KBM-7 (cell line): ENCODE measurements at regions not wholly inside any gene's neighbourhood (a gene's known extent, or its start where the extent isn't known, plus 50 kb on each side); places are given as distances from the start of the nearest gene placed in this dataset.

ENCODE experiments used
- DNase-seq: peaks from one replicate; pipeline ENCODE4 v3.0.0-alpha.2; 2015
- in situ Hi-C: fragments of 300-500 bp; cut with MboI; formaldehyde crosslinking; loops from 2 replicates; pipeline ENCODE4 v1.14.3; 2020; ENCODE audit warnings: low sequenced_read_pairs, low pct_unique_long_range_greater_than_20kb, mixed read lengths

DNA sequence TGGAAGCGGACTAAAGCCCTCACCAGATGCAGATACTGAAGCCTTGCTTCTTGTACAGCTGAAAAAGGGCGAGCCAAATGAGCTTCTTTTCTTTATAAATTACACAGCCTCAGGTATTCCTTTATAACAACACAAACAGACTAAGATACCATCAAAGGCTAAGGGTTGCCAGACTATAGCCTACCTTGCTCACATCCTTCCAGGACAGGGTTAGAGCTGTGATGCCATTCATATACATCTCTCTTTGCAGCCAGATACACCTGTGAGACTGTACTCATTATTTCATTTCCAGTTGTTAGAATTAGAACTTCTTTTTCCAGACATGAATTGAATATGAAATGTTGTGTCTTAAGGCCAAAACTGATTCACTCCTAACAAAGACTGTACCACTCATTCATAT lies 262.8 kb upstream of the NR2F2 start:
- no peak for DNase-seq
- in situ Hi-C loops = no loop called here

DNA sequence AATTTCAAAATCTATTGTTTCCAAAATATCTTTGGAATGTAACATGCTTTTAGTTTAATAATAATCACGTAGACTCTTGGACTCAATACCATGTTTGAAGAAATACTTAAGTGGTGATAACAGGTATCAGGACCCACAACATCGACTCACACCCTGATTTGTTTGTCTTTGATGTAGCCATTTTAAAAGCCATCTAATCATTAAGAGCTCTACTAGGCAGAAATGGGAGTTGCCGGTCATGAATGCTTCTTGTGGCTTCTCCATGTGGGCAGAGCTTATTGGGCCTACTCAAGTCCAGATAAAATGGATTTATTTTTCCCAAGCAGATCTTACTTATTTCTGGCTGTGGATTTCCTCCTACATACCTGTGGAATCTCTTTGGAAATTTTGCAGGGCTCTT lies 261.6 kb upstream of the NR2F2 start:
- DNase-seq = no peak
- in situ Hi-C loops = no loop called here

DNA sequence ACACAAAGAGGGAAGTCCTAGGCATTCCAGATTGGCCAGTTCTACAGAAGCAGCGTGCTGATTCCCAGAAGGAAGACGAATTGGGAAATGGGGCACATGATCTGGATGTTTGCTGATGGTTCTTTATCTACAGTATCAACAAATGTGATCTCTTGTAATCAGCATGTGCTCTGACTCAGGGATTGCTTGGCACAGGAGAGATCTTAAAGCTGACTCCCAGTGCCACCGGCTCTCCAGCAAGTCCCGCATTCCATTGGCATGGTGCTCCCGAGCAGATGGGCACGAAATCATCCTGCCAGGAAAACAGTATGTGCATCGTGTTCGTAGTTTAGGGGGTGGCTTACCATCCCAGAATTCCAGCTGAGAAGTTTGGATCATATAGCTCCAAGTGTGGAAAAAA lies 259.9 kb upstream of the NR2F2 start:
- no peak for DNase-seq
- in situ Hi-C loops = no loop called here

DNA sequence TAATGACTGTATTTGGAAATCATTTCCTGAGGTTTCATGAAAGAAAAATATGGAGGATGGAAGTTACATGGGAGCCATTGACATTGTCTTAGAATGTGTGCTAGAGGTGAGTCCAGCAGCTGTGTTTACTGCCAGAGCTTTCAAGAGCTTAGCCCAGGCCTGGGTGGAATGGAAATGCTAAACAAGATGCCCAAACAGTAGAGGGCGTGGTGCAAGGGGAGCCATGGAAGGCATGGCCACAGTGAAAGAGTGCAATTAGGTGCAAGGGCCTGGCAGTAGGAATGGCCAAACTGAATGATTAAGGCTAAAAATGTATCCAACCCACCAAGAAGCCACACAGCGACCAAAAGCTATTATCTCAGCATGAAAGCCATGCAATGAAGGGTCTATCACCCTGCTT lies 257.7 kb upstream of the NR2F2 start:
- no peak for DNase-seq
- in situ Hi-C loops = no loop called here

DNA sequence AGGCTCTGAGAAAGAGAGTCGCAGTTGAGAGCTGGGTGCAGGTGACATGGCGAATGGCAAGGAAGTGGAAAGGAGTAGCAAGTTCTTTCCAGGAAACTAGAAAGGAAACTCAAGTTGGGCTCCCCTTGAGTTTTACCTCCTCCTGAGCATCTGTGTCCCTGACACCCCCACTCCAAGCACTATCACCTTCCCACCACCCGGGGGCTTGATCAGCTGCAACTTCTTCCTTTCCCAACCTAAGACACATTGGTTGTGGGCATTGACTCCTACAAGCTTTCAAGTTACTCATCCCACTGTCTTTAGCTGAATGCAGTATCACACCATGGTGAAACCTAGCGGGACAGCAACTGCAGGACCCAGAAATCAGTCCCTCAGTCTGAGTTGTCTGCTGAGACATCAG lies 256.6 kb upstream of the NR2F2 start:
- in situ Hi-C loops = no loop called here
- DNase-seq = no peak

DNA sequence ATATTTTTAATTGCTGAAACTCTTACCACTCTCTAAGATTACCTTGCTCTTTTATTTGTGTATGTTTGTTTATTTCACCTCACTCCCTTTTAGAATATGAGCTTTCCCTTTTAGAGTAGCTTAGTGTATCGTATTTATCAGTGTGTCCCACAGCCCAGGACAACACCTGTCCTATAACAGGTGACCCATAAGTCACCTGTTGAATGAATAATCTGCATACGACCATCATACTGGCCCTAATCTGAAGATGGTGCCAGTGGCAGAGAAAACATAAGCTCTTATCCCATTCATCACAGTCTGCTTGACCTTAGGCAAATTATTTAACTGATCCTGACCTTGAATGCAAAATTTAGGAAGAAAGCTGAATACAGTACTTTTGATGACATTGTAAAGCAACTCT lies 254.6 kb upstream of the NR2F2 start:
- in situ Hi-C loops = no loop called here

DNA sequence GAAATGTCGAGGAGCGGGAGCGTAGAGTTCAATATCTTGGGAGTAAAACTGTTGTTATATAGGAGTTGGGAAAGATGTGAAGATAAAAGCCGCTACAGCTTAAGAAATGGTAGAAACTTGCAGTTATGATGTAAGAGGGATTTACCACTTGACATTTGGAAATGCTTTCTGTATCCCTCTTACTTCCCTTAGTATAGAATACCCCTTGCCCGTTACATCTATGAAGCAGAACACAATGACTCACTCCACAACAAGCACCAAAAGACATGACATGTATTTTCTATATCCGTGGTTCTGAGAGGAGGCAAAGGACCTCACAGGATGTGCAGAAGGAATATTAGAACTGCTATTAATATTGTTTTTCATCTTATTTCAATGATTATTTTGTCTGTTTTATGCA lies 254.2 kb upstream of the NR2F2 start:
- DNase-seq = no peak
- in situ Hi-C loops = no loop called here

More for the DNA sequence above, 254.6 kb upstream of the NR2F2 start:
- DNase-seq = no peak

DNA sequence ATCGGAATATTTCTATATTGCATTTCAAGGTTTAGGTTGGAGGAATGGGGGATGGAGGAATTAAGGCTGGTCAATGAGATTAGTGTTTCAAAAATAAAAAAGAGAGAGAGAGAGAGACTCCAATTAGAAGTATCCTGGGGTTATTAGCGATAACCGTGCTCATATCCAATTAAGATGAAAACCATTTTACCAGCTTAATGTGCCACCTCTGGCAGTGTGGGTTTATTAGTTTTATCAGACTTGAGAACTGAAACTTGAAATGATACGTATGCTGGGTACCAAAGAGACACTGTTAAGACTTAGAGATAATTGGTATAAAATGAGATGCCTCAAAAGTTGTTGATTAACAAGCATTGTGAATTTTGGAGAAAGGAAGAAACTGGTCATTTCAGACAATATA lies 251.5 kb upstream of the NR2F2 start:
- in situ Hi-C loops = no loop called here
- no peak for DNase-seq

DNA sequence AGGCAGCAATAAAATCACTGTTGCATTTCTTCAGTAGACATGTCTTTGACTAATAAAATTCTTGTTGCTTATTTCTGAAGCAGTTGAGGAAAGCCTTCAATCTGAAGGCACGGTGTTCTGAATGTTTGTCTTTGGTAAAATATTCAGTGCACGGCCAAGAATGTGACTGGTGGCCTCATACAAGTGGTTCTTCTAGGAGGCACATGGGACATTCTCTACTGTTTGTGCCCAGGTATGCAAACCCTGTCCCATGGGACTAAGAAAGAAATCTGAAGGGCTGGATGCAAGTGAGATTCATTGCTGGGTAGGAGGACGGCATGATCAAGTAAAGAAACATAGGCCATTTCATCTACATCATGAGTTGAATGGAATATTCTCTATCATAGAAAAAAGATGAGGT lies 250.6 kb upstream of the NR2F2 start:
- no peak for DNase-seq
- in situ Hi-C loops = no loop called here

DNA sequence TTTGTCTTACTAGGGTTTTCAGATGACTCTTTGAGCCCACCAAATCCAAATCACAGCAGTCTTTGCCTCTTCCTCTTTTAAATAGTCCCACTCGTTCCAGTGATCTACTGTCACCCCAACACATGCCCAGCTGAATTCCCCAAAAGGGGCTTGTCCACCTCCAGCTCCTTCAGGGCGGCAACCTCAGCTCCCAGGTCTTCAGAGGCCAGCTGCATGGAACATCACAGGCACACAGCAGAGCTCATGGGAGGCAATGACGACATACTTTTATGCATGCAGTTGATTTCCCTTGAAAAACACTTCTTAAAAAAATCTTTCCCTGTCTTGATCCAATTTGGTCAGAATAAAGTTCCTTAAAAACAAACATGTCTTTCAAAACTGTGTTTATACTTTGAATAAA lies 244.3 kb upstream of the NR2F2 start:
- no peak for DNase-seq
- in situ Hi-C loops = no loop called here

DNA sequence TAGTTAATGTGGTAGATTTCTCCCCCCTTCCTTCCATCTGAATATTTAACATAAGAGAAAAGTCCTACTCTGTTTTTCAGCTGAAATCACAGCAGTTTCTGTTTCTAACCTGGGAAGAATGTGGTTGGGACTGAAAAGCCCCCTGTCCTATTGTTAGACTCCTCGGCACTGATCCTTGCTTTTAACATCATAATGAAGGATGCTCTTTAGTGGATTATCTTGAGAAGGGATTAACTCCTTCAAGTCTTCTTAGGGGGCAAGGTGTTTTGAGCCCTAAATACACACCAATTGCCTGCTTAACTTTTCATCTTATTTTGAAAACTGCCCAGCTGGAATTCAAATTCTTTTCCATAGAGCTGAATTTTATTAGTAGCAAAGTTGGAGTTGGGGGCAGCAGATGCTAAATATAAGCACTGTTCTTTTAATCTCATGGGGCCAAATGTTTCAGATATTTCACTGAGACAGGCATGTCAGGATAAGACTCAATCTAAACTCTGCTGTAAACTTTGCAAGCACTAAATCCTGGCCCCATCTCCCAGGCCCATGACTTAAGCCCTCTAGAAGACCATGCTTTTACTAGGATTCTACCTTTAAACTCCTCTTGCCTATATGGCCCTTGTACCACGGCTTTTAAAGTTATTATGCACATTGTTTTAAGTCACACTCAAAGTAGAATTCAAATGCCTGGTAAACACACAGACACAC lies 243.2 kb upstream of the NR2F2 start:
- DNase-seq = no peak
- in situ Hi-C loops = no loop called here

DNA sequence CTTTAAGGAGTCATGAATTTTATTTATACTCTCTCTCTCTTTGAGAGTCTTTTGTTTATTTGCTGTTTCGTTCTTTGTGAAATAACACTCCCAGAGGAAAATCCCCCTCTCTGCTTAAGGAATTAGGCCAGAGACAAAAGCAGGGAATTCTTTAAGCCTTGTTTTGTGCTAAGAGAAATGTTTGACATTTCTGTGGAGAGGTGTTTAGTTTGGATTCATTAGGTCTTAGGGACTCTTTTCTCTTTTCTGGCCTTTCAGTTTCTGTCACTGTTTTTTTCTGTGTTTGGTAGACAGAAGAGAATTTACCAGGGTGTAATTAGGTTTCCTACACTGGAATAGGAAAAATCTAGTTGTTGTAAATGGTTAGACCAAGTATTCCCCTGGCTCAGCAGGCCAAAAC lies 241.8 kb upstream of the NR2F2 start:
- in situ Hi-C loops = no loop called here
- no peak for DNase-seq

DNA sequence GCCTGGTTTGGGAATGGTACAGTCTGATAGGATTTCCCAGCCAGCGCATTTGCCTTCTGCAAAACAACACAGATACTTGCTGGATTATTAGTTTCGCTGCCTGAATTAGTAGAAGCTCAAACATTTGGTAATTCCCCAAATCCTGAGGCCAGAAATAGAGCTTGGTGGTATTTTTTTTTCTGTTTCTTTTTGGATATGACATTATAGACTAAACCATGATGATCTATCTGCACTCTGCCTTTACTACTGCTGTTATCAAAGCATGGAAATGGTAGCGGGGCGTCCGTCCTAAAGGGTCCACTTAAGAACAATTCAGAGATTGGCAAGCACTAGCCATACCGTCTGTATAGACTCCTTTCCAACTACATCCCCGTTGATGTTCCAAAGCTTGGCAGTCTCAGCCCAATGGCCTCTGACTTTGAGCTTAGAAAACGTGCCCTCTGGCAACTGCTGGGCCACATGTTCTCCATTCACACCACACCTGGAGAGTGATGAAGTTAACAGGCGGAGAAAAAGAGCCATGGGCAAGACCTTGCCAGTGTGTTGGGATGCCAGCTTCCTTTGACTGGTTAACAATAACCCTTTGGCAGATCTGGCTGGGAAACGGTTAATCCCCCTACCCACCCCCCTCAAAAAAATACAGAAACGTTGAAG lies 241.0 kb upstream of the NR2F2 start:
- in situ Hi-C loops = no loop called here

DNA sequence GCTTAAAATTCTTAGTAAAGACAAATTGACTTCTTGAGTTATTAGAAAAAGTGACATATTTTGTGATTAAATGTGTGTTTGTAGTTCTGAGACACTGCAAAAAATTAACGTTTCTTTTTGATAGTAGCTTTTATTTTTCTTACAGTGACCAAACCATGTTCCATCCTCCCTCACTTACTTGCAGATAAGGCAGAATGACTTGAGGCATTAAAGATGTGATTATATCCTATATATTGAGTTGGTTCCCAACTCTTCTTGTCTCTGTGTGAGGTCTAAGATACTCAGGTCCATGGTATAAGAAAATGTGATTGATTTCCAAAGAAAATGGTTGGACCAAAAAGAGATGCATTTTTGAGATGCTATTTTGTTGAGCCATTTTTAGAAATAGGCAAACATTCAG lies 238.3 kb upstream of the NR2F2 start:
- DNase-seq = no peak
- in situ Hi-C loops = no loop called here

More for the DNA sequence above, 241.0 kb upstream of the NR2F2 start:
- DNase-seq = no peak

DNA sequence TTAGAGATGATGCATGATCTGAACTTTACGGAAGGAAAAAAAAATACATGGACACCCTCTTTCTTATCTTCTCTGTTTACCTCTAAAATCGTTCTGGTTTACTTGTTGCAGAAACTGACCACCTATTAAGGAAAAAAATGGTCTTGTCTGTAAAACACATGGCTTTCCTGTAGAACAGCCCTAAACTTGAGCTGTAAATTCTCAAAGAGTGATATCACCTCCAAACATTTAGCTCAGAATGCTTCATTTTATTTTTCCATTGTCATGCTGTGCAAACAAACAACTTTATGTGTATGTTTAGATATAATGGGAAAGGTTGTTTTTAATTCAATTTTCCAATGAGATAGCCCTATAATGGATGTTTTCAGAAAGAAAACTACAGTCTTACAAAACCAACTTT lies 237.4 kb upstream of the NR2F2 start:
- DNase-seq = no peak

DNA sequence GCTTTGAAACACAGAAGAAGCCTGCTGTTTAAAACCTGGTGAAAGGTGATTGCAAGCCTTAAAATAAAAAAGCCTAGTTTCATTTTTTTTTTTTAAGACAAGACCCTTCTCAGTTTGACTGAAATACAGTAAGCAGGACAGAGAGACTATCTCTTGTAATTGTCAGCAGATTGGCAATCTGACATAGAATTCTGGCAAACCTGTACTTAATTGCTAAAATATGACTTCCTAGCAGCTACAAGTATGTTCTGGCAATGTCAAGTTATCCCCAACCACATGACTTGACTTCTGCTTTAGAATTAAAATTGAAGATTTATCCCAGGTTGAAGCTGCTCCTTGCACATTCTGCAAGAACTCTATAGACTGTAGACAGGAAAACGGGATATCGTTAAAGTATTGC lies 232.8 kb upstream of the NR2F2 start:
- in situ Hi-C loops = no loop called here
- no peak for DNase-seq

More for the DNA sequence above, 237.4 kb upstream of the NR2F2 start:
- in situ Hi-C loops = no loop called here

DNA sequence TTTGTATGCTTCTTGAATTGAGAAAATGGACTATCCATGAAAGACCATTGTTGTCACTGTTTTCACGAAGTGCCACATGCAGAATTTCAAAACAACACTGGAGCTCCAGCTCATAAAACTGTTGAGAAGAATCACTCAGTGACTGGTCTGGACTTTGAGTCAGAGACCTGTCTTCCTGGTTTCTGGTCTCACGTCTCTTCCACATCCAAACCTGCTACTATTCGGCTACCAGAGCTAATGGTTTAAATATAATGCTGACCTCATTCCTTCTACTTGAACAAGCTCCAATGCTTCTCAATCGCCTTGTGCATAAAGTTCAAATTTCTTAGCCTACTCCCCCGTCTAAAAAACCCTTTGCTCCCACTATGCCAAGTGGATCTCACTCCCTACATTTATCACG lies 227.9 kb upstream of the NR2F2 start:
- DNase-seq = no peak
- in situ Hi-C loops = no loop called here

DNA sequence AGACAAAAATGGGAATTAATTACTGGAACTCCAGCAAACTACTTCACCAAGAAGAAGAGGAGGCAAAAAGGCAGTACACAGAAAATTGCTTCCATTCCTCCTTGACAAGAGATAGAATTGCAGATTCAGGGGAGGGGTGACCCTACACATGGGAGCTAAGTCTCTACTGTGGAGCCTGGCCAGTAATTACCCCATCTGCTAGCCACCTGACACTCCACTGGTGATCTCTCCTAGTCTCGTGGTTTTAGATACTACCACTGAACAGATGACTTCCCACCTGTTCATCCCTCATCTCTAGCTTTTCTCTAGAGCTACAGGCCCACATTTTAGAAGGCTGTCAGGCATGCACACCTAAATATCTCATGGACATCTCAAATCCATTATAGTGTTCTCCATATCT lies 224.3 kb upstream of the NR2F2 start:
- in situ Hi-C loops = no loop called here
- no peak for DNase-seq

DNA sequence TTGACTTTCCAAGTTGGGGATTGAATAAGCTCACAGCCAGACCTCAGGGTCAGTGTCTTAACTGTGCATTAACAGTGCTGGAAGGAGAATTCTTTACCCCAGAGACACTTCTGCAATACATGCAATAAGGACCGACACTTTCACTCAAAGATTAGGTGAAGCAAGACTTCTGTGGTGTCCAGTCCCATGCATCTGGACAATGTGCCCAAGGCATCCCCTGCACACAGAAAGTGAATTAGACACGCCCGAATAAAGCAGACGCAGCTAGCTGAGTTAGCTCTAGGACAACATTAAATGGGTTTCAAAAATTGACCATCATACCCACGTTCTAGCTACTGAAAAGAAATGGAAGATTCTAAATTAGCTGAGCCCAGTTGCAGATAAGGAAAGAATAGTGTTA lies 223.9 kb upstream of the NR2F2 start:
- in situ Hi-C loops = no loop called here
- DNase-seq = no peak

DNA sequence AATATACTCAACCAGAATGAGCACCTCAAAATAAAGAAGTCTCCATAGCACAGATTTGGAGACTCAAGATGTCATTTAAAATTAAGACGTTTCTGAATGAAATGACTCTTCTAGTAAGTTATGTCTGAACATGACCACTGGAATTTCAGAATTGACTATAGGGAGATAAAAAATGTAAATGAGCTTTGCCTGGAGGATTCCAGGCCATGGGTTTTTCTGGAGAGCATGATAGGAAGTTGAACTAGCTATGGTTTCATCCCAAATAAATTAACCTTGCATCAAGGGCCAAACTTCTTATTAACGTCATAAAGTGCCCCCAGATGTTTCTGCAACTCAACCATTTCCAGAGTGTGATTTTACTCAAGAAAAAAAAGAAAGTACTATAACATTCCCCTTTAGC lies 222.6 kb upstream of the NR2F2 start:
- in situ Hi-C loops = no loop called here
- DNase-seq = no peak

DNA sequence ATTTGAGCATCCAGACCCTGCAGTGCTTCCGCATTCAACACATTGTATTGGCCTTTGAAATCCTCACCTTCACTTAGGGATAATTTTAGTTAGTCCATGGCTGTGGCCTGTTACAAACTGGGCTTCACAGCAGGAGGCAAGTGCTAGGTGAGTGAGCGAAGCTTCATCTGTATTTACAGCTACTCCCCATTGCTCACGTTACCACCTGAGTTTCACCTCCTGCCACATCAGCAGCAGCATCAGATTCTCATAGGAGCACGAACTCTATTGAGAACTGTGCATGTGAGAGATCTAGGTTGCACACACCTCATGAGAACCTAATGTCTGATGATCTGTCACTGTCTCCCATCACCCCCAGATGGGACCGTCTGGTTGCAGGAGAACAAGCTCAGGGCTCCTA lies 222.1 kb upstream of the NR2F2 start:
- in situ Hi-C loops = no loop called here
- DNase-seq = no peak
